ENCODE measurements at regions not wholly inside any gene's neighbourhood (a gene's known extent, or its start where the extent isn't known, plus 50 kb on each side); places are given as distances from the start of the nearest gene placed in this dataset.
"Not testable (repeated sequence)": the region's sequence is repeated elsewhere in the genome, so short reads cannot be mapped to it uniquely, and the experiment has no call there.

GRCh38 chr10:8677642-8678041 lies 623.2 kb downstream of the GATA3 start:
- no peak for ATAC-seq
- Histone ChIP-seq H3K4me3 (replicated peaks in 1 of 2; ENCODE audit: low read depth in 1 of 2, low read length in 2 of 2) (no peak overlapping the region), H3K79me2 (ENCODE audit: insufficient read depth, low read length) (no peaks in the 10 kb centered on the region), H4K20me1 (ENCODE audit: insufficient read depth) (no peaks in the 10 kb centered on the region), H3K9ac (ENCODE audit: low read length) (no peak overlapping the region), H3K36me3 (ENCODE audit: control insufficient read depth in 1 of 2, insufficient read depth in 2 of 2, low read length in 2 of 2) (no peaks in the 10 kb centered on the region), H3K4me2 (ENCODE audit: low read length) (no peak overlapping the region), H2AFZ (ENCODE audit: low read depth, low read length, poor library complexity, severe bottlenecking) (no peak overlapping the region), H3K27me3 (ENCODE audit: insufficient read depth, low read length) (no peaks in the 10 kb centered on the region), H3K9me3 (ENCODE audit: control insufficient read depth in 1 of 2, insufficient read depth in 1 of 2, low read depth in 1 of 2, low read length in 2 of 2) (peaks cover 9 to 18% of the 10 kb centered on the region in 2 experiments; a peak in 2 of 4 replicates), H3K9me2 (ENCODE audit: insufficient read depth) (no peaks in the 10 kb centered on the region), H3K4me1 (ENCODE audit: control insufficient read depth in 1 of 2, insufficient read depth in 2 of 2, low read length in 2 of 2) (no peaks in the 10 kb centered on the region), H3K27ac (ENCODE audit: low read depth, low read length) (no peak overlapping the region)
- intact Hi-C loops (cut with micrococcal nuclease) = no loop called here
- CTCF ChIA-PET = no interaction called here
- RAD21 ChIA-PET (ENCODE audit: low non-redundant PET in 1 of 2, low total read pairs in 2 of 2, uncharacterized antibody in 2 of 2, unreplicated experiment in 2 of 2) = no interaction called here
- DNase-seq (ENCODE audit: low read depth, low spot score) = no peak
- TF ChIP-seq REST (IDR thresholded peaks at IDR 0.05; ENCODE audit: low read depth) (no peak), SIN3A (IDR thresholded peaks at IDR 0.05; ENCODE audit: low read depth) (no peak)
- POLR2A ChIA-PET = no interaction called here
- no TSS peak for BruUV-seq (replicated peaks)

- H3K4me2 ChIP-seq (ENCODE audit: low read length); H3K9me2 ChIP-seq (ENCODE audit: insufficient read depth); BruUV-seq (replicated peaks); intact Hi-C loops (cut with micrococcal nuclease); H4K20me1 ChIP-seq (ENCODE audit: insufficient read depth); H3K4me3 ChIP-seq (replicated peaks in 1 of 2; ENCODE audit: low read depth in 1 of 2, low read length in 2 of 2); POLR2A ChIA-PET; H3K79me2 ChIP-seq (ENCODE audit: insufficient read depth, low read length); DNase-seq (ENCODE audit: low read depth, low spot score); H2AFZ ChIP-seq (ENCODE audit: low read depth, low read length, poor library complexity, severe bottlenecking); CTCF ChIA-PET; H3K27ac ChIP-seq (ENCODE audit: low read depth, low read length); H3K9ac ChIP-seq (ENCODE audit: low read length); ATAC-seq; H3K36me3 ChIP-seq (ENCODE audit: control insufficient read depth in 1 of 2, insufficient read depth in 2 of 2, low read length in 2 of 2); H3K27me3 ChIP-seq (ENCODE audit: insufficient read depth, low read length); H3K4me1 ChIP-seq (ENCODE audit: control insufficient read depth in 1 of 2, insufficient read depth in 2 of 2, low read length in 2 of 2); RAD21 ChIA-PET (ENCODE audit: low non-redundant PET in 1 of 2, low total read pairs in 2 of 2, uncharacterized antibody in 2 of 2, unreplicated experiment in 2 of 2): not testable (repeated sequence)
- peaks cover 10 to 14% of the 10 kb centered on the region in 2 experiments; a peak in 2 of 4 replicates for H3K9me3 ChIP-seq (ENCODE audit: control insufficient read depth in 1 of 2, insufficient read depth in 1 of 2, low read depth in 1 of 2, low read length in 2 of 2)
These were observed 630.4 kb downstream of the GATA3 start for GRCh38 chr10:8684916-8685315.

All from HCT116 (cell line).